ENCODE measurements at regions not wholly inside any gene's neighbourhood (a gene's known extent, or its start where the extent isn't known, plus 50 kb on each side); places are given as distances from the start of the nearest gene placed in this dataset.

DNA sequence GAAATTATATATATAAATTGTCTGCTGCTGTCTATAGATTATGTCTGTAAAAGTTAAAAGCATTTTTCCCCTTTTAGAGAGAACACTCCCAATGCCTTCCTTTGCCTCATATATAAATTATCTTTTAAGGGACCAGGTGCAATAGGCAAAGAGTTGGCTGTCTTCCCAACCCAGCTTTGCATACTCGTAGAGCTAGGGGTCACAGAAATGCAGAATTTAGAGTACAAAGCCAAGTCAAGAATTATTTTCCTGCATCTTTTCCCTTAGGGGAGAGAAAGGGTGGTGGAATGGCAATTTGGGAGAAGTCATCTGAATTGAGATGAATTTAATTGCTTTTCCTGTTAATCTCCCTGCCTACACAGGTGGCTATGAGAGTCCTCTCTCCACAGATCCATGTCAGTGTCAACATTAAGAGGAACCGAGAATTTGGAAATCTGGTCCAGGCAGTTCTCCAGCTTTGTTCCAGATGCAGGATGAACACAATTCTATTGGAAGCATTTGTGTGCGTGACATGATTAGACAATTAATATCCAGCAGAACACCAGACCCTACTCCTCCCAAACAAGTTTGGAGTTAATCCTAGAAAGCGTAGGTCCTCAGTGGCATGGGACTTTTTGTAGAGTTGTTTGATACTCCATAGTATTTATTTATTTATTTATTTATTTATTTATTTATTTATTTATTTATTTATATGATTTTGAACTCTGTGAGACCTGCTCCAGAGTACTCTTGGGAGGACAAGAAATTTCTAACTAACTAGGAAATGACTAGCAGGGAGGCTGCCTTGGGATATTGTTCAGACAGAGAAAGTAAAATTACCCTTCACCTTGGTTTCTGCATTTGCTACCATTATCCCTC is 80.3 kb upstream of the SKAP2 start:
- no peak overlapping the region for H3K27ac ChIP-seq (ENCODE audit: extremely low read depth, low read depth, low read length)
- no peaks in the 10 kb centered on the region for H3K9me3 ChIP-seq (ENCODE audit: control insufficient read depth, insufficient read depth, low read depth, low read length)
- ChIA-PET CTCF (interaction anchor here (0.7 kb wide), 1 partner anchor 10 kb away, joined by 3 read pairs; no protein-coding TSS in a partner anchor), POLR2A (no interaction called here)
- no peak overlapping the region for H3K4me3 ChIP-seq (ENCODE audit: low read depth, low read length)
- no peaks in the 10 kb centered on the region for H3K36me3 ChIP-seq (ENCODE audit: control insufficient read depth in 2 of 2, insufficient read depth in 1 of 2, low read length in 2 of 2)
- H3K4me1 ChIP-seq (ENCODE audit: control insufficient read depth, insufficient read depth, low read length): peaks cover 6% of the 10 kb centered on the region; the same call in 1 of the 2 replicates
- TF ChIP-seq ZNF341 (tag by site-specific recombination; IDR thresholded peaks at IDR 0.05; ENCODE audit: low read depth) (0 out of 2 replicates have a peak, but pooled peaks have one; percentile 10), ZNF785 (tag by site-specific recombination; IDR thresholded peaks at IDR 0.05) (no peak), WT1 (tag by site-specific recombination; IDR thresholded peaks at IDR 0.05) (no peak), ZNF426 (tag by site-specific recombination; IDR thresholded peaks at IDR 0.05) (peak; percentile 88), ZBTB1 (tag by site-specific recombination; IDR thresholded peaks at IDR 0.05) (0 out of 2 replicates have a peak, but pooled peaks have one; percentile 27), YY1 (tag by site-specific recombination; IDR thresholded peaks at IDR 0.05) (no peak), ZNF404 (tag by site-specific recombination; IDR thresholded peaks at IDR 0.05) (peak; percentile 78; the same call in 1 of the 2 replicates), ZNF623 (tag by site-specific recombination; IDR thresholded peaks at IDR 0.05) (peak; percentile 76), ZNF48 (tag by site-specific recombination; IDR thresholded peaks at IDR 0.05) (no peak), ZNF558 (tag by site-specific recombination; IDR thresholded peaks at IDR 0.05) (peak; percentile 48; the same call in 1 of the 2 replicates), ZNF202 (tag by site-specific recombination; IDR thresholded peaks at IDR 0.05; ENCODE audit: borderline replicate concordance) (0 out of 2 replicates have a peak, but pooled peaks have one; percentile 25), ZNF664 (tag by site-specific recombination; IDR thresholded peaks at IDR 0.05) (peak; percentile 63; the same call in 1 of the 2 replicates), ZNF416 (tag by site-specific recombination; IDR thresholded peaks at IDR 0.05) (no peak), ZNF544 (tag by site-specific recombination; IDR thresholded peaks at IDR 0.05) (no peak), ZNF560 (tag by site-specific recombination; IDR thresholded peaks at IDR 0.05; ENCODE audit: borderline replicate concordance) (peak; percentile 64; the same call in 1 of the 2 replicates), SP3 (tag by site-specific recombination; IDR thresholded peaks at IDR 0.05) (0 out of 2 replicates have a peak, but pooled peaks have one; percentile 19), ZBTB21 (tag by site-specific recombination; IDR thresholded peaks at IDR 0.05) (0 out of 2 replicates have a peak, but pooled peaks have one; percentile 28), ZNF549 (tag by site-specific recombination; IDR thresholded peaks at IDR 0.05) (no peak), ZNF555 (tag by site-specific recombination; conservative IDR thresholded peaks at IDR 0.05) (peak; percentile 79), BCL11B (tag by site-specific recombination; IDR thresholded peaks at IDR 0.05; ENCODE audit: low read depth) (no peak), ZNF654 (tag by site-specific recombination; IDR thresholded peaks at IDR 0.05; ENCODE audit: low read depth) (peak; percentile 37), ZNF510 (tag by site-specific recombination; IDR thresholded peaks at IDR 0.05; ENCODE audit: insufficient replicate concordance) (peak; percentile 29), ZBTB48 (tag by site-specific recombination; IDR thresholded peaks at IDR 0.05) (peak; percentile 39; the same call in 1 of the 2 replicates), ZNF677 (tag by site-specific recombination; IDR thresholded peaks at IDR 0.05) (no peak)
- TF ChIP-seq, protein P1, sequence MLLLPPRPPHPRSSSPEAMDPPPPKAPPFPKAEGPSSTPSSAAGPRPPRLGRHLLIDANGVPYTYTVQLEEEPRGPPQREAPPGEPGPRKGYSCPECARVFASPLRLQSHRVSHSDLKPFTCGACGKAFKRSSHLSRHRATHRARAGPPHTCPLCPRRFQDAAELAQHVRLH (tag by site-specific recombination; IDR thresholded peaks at IDR 0.05): 0 out of 2 replicates have a peak, but pooled peaks have one; percentile 35
- TF ChIP-seq, protein P2, sequence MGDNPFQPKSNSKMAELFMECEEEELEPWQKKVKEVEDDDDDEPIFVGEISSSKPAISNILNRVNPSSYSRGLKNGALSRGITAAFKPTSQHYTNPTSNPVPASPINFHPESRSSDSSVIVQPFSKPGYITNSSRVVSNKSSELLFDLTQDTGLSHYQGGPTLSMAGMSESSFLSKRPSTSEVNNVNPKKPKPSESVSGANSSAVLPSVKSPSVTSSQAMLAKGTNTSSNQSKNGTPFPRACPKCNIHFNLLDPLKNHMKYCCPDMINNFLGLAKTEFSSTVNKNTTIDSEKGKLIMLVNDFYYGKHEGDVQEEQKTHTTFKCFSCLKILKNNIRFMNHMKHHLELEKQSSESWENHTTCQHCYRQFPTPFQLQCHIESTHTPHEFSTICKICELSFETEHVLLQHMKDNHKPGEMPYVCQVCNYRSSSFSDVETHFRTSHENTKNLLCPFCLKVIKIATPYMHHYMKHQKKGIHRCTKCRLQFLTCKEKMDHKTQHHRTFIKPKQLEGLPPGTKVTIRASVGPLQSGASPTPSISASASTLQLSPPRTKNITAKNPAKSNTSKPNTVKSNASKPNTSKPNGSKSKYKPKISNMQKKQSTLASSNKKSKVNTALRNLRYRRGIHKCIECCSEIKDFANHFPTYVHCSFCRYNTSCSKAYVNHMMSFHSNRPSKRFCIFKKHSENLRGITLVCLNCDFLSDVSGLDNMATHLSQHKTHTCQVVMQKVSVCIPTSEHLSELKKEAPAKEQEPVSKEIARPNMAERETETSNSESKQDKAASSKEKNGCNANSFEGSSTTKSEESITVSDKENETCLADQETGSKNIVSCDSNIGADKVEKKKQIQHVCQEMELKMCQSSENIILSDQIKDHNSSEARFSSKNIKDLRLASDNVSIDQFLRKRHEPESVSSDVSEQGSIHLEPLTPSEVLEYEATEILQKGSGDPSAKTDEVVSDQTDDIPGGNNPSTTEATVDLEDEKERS (tag by site-specific recombination; IDR thresholded peaks at IDR 0.05): no peak
- TF ChIP-seq, protein P3, sequence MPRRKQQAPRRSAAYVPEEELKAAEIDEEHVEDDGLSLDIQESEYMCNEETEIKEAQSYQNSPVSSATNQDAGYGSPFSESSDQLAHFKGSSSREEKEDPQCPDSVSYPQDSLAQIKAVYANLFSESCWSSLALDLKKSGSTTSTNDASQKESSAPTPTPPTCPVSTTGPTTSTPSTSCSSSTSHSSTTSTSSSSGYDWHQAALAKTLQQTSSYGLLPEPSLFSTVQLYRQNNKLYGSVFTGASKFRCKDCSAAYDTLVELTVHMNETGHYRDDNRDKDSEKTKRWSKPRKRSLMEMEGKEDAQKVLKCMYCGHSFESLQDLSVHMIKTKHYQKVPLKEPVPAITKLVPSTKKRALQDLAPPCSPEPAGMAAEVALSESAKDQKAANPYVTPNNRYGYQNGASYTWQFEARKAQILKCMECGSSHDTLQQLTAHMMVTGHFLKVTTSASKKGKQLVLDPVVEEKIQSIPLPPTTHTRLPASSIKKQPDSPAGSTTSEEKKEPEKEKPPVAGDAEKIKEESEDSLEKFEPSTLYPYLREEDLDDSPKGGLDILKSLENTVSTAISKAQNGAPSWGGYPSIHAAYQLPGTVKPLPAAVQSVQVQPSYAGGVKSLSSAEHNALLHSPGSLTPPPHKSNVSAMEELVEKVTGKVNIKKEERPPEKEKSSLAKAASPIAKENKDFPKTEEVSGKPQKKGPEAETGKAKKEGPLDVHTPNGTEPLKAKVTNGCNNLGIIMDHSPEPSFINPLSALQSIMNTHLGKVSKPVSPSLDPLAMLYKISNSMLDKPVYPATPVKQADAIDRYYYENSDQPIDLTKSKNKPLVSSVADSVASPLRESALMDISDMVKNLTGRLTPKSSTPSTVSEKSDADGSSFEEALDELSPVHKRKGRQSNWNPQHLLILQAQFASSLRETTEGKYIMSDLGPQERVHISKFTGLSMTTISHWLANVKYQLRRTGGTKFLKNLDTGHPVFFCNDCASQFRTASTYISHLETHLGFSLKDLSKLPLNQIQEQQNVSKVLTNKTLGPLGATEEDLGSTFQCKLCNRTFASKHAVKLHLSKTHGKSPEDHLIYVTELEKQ (tag by site-specific recombination; IDR thresholded peaks at IDR 0.05; ENCODE audit: borderline replicate concordance): no peak; the same call in 1 of the 2 replicates

All from HEK293 (cell line).